SK-N-SH treated with all-trans-retinoic acid at 6 μM for 48 hours (cell line): ENCODE measurements at regions not wholly inside any gene's neighbourhood (a gene's known extent, or its start where the extent isn't known, plus 50 kb on each side); places are given as distances from the start of the nearest gene placed in this dataset.

Experiments used
- ATAC-seq: fragments of 200-7000 bp; cut with Tn5 transposase; 3 replicates; pipeline ENCODE4 v1.9.1; 2020; ENCODE audit warnings: mild to moderate bottlenecking, moderate library complexity
- BACH2 ChIP-seq: fragments of 250-450 bp; sonication (Bioruptor Pico); IDR thresholded peaks from 2 replicates; pipeline ENCODE4 v1.9.0; 2021; ENCODE audit warnings: mild to moderate bottlenecking, borderline replicate concordance
- CSDC2 ChIP-seq: fragments of 250-450 bp; sonication (Bioruptor Pico); IDR thresholded peaks from 2 replicates; pipeline ENCODE4 v1.5.0; 2020; ENCODE audit warnings: mild to moderate bottlenecking, moderate library complexity
- CSRNP3 ChIP-seq: fragments of 250-450 bp; sonication (Bioruptor Pico); IDR thresholded peaks from 2 replicates; pipeline ENCODE4 v1.5.1; 2021; ENCODE audit warnings: mild to moderate bottlenecking, moderate library complexity
- ESRRG ChIP-seq: fragments of 250-450 bp; sonication (Bioruptor Pico); IDR thresholded peaks from 2 replicates; pipeline ENCODE4 v1.6.1; 2021; ENCODE audit warnings: mild to moderate bottlenecking
- GLIS3 ChIP-seq: fragments of 250-450 bp; sonication (Bioruptor Pico); IDR thresholded peaks from 2 replicates; pipeline ENCODE4 v1.5.0; 2020; ENCODE audit warnings: mild to moderate bottlenecking, moderate library complexity
- ISL1 ChIP-seq: fragments of 250-450 bp; sonication (Bioruptor Pico); IDR thresholded peaks from 2 replicates; pipeline ENCODE4 v2.1.2; 2022; ENCODE audit warnings: mild to moderate bottlenecking, moderate library complexity
- OSR1 ChIP-seq: fragments of 250-450 bp; sonication (Bioruptor Pico); IDR thresholded peaks from 2 replicates; pipeline ENCODE4 v1.8.0; 2022; ENCODE audit warnings: moderate library complexity, mild to moderate bottlenecking, inconsistent platforms
- PATZ1 ChIP-seq: fragments of 250-450 bp; sonication (Bioruptor Pico); IDR thresholded peaks from 2 replicates; pipeline ENCODE4 v1.8.0; 2020; ENCODE audit warnings: mild to moderate bottlenecking, moderate library complexity, borderline replicate concordance
- PPARA ChIP-seq: fragments of 250-450 bp; sonication (Bioruptor Pico); IDR thresholded peaks from 2 replicates; pipeline ENCODE4 v1.5.0; 2020; ENCODE audit warnings: mild to moderate bottlenecking, borderline replicate concordance
- RARB ChIP-seq: fragments of 250-450 bp; sonication (Bioruptor Pico); IDR thresholded peaks from 2 replicates; pipeline ENCODE4 v1.8.0; 2021; ENCODE audit warnings: mild to moderate bottlenecking, moderate library complexity
- SNAI2 ChIP-seq: fragments of 250-450 bp; sonication (Bioruptor Pico); IDR thresholded peaks from 2 replicates; pipeline ENCODE4 v1.5.0; 2020; ENCODE audit warnings: mild to moderate bottlenecking, moderate library complexity
- TCF4 ChIP-seq: fragments of 250-450 bp; sonication (Bioruptor Pico); IDR thresholded peaks from 2 replicates; pipeline ENCODE4 v1.8.0; 2021; ENCODE audit warnings: mild to moderate bottlenecking, moderate library complexity, borderline replicate concordance
- TSHZ2 ChIP-seq: fragments of 250-450 bp; sonication (Bioruptor Pico); IDR thresholded peaks from 2 replicates; pipeline ENCODE4 v1.5.0; 2020; ENCODE audit warnings: mild to moderate bottlenecking, moderate library complexity
- ZC3H10 ChIP-seq: fragments of 250-450 bp; sonication (Bioruptor Pico); IDR thresholded peaks from 2 replicates; pipeline ENCODE4 v1.5.1; 2021; ENCODE audit warnings: mild to moderate bottlenecking, moderate library complexity
- ZFP3 ChIP-seq: fragments of 250-450 bp; sonication (Bioruptor Pico); IDR thresholded peaks from 2 replicates; pipeline ENCODE4 v1.5.0; 2020; ENCODE audit warnings: mild to moderate bottlenecking, moderate library complexity
- ZNF565 ChIP-seq: fragments of 450-650 bp; formaldehyde crosslinking; conservative IDR thresholded peaks from 2 replicates; pipeline ENCODE4 v1.5.0; 2020; ENCODE audit warnings: low read depth, mild to moderate bottlenecking, moderate library complexity
- ZNF70 ChIP-seq: fragments of 450-650 bp; formaldehyde crosslinking; IDR thresholded peaks from 2 replicates; pipeline ENCODE4 v1.5.0; 2020; ENCODE audit warnings: mild to moderate bottlenecking, moderate library complexity
- ZNF8 ChIP-seq: fragments of 450-650 bp; formaldehyde crosslinking; IDR thresholded peaks from 2 replicates; pipeline ENCODE4 v1.5.0; 2020; ENCODE audit warnings: mild to moderate bottlenecking, moderate library complexity

- TF ChIP-seq ESRRG (CRISPR knock-in tag) (no peak), SNAI2 (CRISPR knock-in tag) (no peak), OSR1 (CRISPR knock-in tag) (no peak), ZNF565 (CRISPR knock-in tag) (no peak), CSDC2 (CRISPR knock-in tag) (no peak), TSHZ2 (CRISPR knock-in tag) (no peak), ZNF8 (CRISPR knock-in tag) (no peak), CSRNP3 (CRISPR knock-in tag) (no peak), PPARA (CRISPR knock-in tag) (no peak), PATZ1 (no peak), GLIS3 (CRISPR knock-in tag) (no peak)
- peak; percentile 33 for ATAC-seq
Measured at GRCh38 chr11:104581246-104581980, 316.8 kb downstream of the CASP12 start.

GRCh38 chr11:104573441-104573990 is 324.7 kb downstream of the CASP12 start:
- no peak for TF ChIP-seq ZNF8 (CRISPR knock-in tag)
- TF ChIP-seq TSHZ2 (CRISPR knock-in tag) = no peak
- TF ChIP-seq TCF4 (CRISPR knock-in tag) = no peak
- TF ChIP-seq ZNF565 (CRISPR knock-in tag) = no peak
- no peak for TF ChIP-seq RARB (CRISPR knock-in tag)
- TF ChIP-seq OSR1 (CRISPR knock-in tag) = no peak
- TF ChIP-seq BACH2 (CRISPR knock-in tag) = no peak
- no peak for TF ChIP-seq ISL1 (CRISPR knock-in tag)
- no peak for TF ChIP-seq ZFP3
- TF ChIP-seq ZNF70 = no peak
- TF ChIP-seq ZC3H10 (CRISPR knock-in tag) = no peak
- TF ChIP-seq, all 23 proteins: peak for 0
- no peak for ATAC-seq

- ATAC-seq = no peak
- TF ChIP-seq ISL1 (CRISPR knock-in tag) = peak; percentile 23; the same call in 1 of the 2 replicates
- TF ChIP-seq TSHZ2 (CRISPR knock-in tag) = no peak
Measured at GRCh38 chr11:104572279-104572678, 326.0 kb downstream of the CASP12 start.
